SJSA1 (cell line): ENCODE measurements at regions not wholly inside any gene's neighbourhood (a gene's known extent, or its start where the extent isn't known, plus 50 kb on each side); places are given as distances from the start of the nearest gene placed in this dataset.

ENCODE experiments used
- DNase-seq, 2 experiments: peaks; one replicate each; pipeline ENCODE4 v3.0.0-alpha.2; 2015 to 2020; ENCODE audit warnings: low spot score in 2 of 2, low read depth in 1 of 2
- H3K27ac ChIP-seq: fragments of 250-450 bp; sonication (Bioruptor Pico); 2 replicates; pipeline ENCODE4 v1.5.1; 2020; ENCODE audit warnings: mild to moderate bottlenecking, moderate library complexity
- H3K27me3 ChIP-seq: fragments of 250-450 bp; sonication (Bioruptor Pico); replicated peaks from 2 replicates; pipeline ENCODE4 v1.5.1; 2020; ENCODE audit warnings: mild to moderate bottlenecking, moderate library complexity
- H3K36me3 ChIP-seq: fragments of 250-450 bp; sonication (Bioruptor Pico); 2 replicates; pipeline ENCODE4 v1.5.1; 2020; ENCODE audit warnings: mild to moderate bottlenecking
- H3K4me1 ChIP-seq: fragments of 250-450 bp; sonication (Bioruptor Pico); replicated peaks from 2 replicates; pipeline ENCODE4 v1.6.1; 2021; ENCODE audit warnings: mild to moderate bottlenecking
- H3K4me3 ChIP-seq: fragments of 250-450 bp; sonication (Bioruptor Pico); 2 replicates; pipeline ENCODE4 v1.5.1; 2020; ENCODE audit warnings: mild to moderate bottlenecking
- H3K9me3 ChIP-seq: fragments of 250-450 bp; sonication (Bioruptor Pico); replicated peaks from 2 replicates; pipeline ENCODE4 v1.5.1; 2020; ENCODE audit warnings: mild to moderate bottlenecking

DNA sequence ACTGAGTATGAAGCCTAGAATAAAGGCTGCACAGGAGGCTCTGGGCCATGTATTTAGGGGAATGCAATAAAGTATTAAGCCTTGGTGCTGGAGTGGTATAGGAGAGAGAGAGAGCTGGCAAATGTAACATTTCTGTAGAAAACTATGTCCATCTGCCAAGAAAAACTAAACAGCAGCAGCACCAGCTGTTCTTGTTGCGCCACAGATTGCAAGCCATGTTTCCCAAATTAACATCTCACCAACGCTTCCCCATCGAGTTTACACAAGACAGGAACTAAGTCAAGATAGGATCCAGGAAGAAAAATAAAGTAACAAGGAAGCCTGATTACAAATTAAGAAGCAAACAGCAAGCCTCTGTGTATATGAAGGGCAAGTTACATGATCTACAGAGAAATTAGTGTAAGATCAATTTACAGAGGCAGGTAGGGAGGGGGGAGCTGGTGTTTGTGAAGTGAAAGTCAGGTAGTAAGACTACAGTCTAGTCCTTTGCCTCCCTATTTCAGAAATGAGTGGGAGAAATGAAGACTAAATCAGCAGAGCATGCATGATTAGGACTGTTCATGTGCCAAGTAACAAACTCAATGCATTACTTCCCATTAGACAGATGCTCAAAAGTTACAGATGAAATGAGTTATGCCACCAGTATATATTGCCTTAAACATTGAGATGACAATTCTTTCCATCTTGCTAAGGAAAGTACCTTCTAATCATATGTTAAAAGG lies 900.5 kb downstream of the EPHA3 start:
- H3K4me1 ChIP-seq, result peaks cover 9% of the 10 kb centered on the region
- H3K4me3 ChIP-seq, result no peak overlapping the region
- DNase-seq, result no peak
- H3K27ac ChIP-seq, result no peak overlapping the region
- H3K36me3 ChIP-seq, result no peaks in the 10 kb centered on the region
- H3K9me3 ChIP-seq, result no peaks in the 10 kb centered on the region
- H3K27me3 ChIP-seq, result no peaks in the 10 kb centered on the region

DNA sequence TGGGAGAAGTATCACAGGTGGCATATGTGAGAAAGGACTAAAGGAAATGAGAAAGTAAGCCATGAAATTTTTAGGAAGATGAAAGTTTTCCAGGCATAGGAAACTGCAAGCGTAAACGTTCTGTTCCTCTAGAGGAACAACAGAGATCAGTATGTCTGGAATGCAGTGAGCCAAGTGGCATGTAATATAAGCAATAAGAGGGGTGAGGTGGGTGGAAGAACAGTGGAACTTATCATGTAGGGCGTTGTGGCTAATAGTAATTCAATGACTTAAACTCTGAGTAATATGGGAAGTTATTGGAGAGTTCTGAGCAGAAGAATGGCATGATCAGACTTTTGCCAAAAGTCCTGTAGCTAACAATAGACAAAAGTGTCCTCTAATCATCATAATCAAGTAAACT lies 902.9 kb downstream of the EPHA3 start:
- H3K9me3 ChIP-seq, result no peaks in the 10 kb centered on the region
- H3K4me1 ChIP-seq, result peaks cover 10% of the 10 kb centered on the region
- no peaks in the 10 kb centered on the region for H3K27me3 ChIP-seq
- H3K27ac ChIP-seq, result peak overlapping the region; percentile 46
- H3K4me3 ChIP-seq, result no peak overlapping the region
- peak; percentile 45 to 48 for DNase-seq
- H3K36me3 ChIP-seq, result no peaks in the 10 kb centered on the region

DNA sequence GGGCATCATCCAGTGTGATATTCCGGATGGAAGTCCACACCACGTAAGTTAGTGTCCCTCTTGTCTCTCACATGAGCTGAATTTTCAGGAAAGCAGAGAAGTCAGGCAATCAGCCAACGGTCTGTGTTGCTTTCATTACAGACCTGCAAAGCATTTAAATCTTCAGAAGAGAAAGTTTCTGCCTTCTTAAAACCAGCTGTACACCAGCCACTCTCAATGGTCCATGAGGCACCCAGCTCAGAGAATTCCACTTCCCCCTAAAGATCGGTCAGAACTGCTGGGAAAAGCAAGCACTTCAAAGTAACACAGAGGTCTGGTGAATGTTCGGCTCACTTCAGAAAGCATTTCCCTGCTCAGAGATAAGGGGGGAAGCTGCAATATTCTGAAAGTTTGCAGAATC lies 903.7 kb downstream of the EPHA3 start:
- peak overlapping the region; percentile 46; the same call in 1 of the 2 replicates for H3K27ac ChIP-seq

DNA sequence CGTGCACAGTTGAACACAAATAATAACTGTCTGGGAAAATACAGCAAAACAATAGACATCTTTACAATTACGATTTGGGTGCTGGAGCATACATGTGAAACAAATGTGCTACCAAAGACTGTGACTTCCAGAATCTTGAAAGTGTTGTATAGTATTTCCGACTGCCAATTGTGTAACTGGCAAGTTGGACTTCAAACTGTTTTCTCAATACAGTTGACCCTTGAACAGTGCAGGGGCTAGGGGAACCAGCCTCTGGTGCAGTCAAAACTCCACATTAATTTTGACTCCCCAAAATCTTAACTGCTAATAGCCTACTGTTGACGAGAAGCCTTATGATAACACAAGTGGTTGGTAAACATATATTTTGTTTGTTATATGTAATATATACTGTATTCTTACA lies 904.2 kb downstream of the EPHA3 start:
- Histone ChIP-seq H3K4me3 (no peak overlapping the region), H3K4me1 (peaks cover 13% of the 10 kb centered on the region), H3K27me3 (no peaks in the 10 kb centered on the region), H3K9me3 (no peaks in the 10 kb centered on the region), H3K36me3 (no peaks in the 10 kb centered on the region), H3K27ac (no peak overlapping the region)
- DNase-seq, result no peak

More for the DNA sequence above, 903.7 kb downstream of the EPHA3 start:
- no peak overlapping the region for H3K4me3 ChIP-seq
- H3K4me1 ChIP-seq, result peaks cover 13% of the 10 kb centered on the region
- H3K9me3 ChIP-seq, result no peaks in the 10 kb centered on the region
- no peaks in the 10 kb centered on the region for H3K36me3 ChIP-seq
- no peaks in the 10 kb centered on the region for H3K27me3 ChIP-seq
- no peak for DNase-seq

DNA sequence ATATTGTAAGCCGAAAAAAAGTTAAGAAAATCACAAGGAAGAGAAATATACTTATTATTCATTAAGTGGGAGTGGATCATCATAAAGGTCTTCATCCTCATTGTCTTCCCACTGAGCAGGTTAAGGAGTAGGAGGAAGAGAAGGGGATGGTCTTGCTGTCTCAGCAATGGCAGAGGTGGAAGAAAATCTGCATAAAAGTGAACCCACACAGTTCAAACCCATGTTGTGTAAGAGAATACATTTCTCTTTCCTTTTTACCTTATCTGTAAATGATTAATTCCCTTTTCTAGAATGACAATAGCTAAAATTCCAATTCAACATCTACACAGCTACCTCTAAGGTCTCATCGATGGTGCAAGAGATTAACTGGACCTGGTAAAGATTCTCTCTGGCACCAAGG lies 904.6 kb downstream of the EPHA3 start:
- Histone ChIP-seq H3K27ac (no peak overlapping the region), H3K9me3 (no peaks in the 10 kb centered on the region), H3K36me3 (no peaks in the 10 kb centered on the region), H3K4me3 (no peak overlapping the region), H3K27me3 (no peaks in the 10 kb centered on the region), H3K4me1 (peaks cover 13% of the 10 kb centered on the region)
- DNase-seq, result no peak

DNA sequence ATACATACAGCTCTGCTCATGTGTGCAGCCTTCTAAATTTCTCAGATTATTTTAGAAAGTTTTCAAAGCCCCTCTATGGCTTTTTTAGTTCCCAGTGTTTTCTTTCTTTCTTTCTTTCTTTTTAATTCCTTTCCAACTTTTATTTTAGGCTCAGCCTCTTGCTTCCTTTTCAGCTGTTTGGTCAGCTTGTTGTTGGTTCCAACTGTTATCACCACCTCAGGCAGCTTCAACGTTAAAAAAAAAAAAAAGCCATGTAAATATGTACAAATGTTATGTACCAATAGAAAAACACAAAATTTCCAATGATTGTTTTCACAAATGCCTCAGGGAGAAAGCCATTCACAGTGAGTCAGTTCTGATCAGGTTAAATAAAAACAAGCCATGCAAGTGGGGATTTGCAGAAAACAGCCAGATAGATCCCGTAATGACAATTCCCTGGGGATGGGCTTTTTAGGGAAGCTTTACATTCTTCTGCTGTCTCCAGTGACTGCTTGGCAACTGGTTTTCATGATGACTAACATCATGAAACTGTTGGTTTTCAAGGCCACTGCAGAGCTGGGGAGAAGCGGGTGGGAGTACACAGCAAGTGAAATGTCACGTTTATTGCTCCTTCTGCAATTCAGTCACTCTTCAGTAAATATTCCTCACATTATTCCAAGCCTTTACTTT lies 908.4 kb downstream of the EPHA3 start:
- Histone ChIP-seq H3K27ac (peak overlapping the region; percentile 66), H3K9me3 (no peaks in the 10 kb centered on the region), H3K4me3 (no peak overlapping the region), H3K4me1 (peaks cover 9% of the 10 kb centered on the region), H3K27me3 (no peaks in the 10 kb centered on the region), H3K36me3 (no peaks in the 10 kb centered on the region)
- peak; percentile 50 for DNase-seq

DNA sequence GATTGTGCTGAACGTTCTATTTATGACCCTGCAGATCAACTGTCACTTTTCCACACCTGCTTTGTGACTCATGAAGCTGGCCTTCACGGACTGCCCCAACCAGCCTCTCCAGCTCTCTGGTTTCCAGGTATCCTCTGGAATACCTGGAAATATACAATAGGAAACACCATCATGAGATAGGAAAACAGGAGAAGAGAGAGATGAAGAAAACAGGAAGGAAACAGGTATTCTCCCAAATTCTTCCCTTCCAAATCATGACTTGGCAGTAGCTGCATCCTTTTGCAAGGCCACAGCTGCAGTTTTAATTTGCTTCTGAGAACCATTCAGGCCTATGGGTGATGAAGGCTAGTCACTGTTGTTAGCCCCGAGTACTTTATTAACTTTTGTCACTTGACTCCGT lies 909.1 kb downstream of the EPHA3 start:
- H3K9me3 ChIP-seq, result no peaks in the 10 kb centered on the region
- 0 out of 2 replicates have a peak, but pooled peaks cover 4% of the 10 kb centered on the region for H3K4me1 ChIP-seq
- DNase-seq, result no peak
- no peaks in the 10 kb centered on the region for H3K27me3 ChIP-seq
- peak overlapping the region; percentile 66; the same call in 1 of the 2 replicates for H3K27ac ChIP-seq
- no peak overlapping the region for H3K4me3 ChIP-seq
- H3K36me3 ChIP-seq, result no peaks in the 10 kb centered on the region

DNA sequence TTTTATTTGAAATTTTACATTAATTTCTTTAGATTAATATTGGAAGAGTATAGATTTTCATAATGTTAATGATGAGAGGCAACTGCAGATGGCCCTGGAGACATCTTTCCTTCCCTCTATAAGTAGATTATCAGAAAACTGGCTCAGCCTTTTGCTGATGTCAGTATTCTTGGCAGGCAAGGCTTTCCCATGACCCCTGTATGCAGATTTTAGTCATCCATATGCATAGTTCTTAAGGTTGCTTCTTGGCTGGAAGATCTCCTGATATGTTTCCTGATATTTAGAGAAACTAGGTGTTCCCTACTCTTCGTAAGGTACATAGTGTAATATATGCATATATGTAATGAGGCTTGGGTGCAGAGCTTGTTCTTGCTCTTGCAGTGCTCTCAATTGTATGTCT lies 911.4 kb downstream of the EPHA3 start:
- no peaks in the 10 kb centered on the region for H3K9me3 ChIP-seq
- DNase-seq, result no peak

DNA sequence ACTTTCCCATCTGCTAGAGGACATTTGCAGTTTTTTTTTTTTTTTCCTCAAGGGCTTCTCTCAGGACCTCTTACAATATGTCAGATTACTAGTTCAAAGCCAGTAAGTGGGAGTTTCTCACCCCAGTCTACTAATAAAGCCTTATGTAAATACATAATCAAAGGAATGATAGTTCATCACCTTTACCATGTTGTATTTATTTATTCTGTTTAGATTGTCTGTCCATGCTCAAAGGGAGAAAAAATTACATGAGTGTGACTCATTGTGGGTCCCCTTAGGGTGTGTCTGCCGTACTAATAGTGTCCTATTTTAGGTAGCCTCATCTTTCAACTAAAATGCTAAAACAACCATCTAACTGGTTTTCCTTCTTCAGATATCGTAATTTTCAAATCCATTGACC lies 917.6 kb downstream of the EPHA3 start:
- Histone ChIP-seq H3K36me3 (no peaks in the 10 kb centered on the region), H3K27ac (no peak overlapping the region), H3K4me1 (no peaks in the 10 kb centered on the region; the same call in 1 of the 2 replicates), H3K9me3 (no peaks in the 10 kb centered on the region), H3K27me3 (no peaks in the 10 kb centered on the region), H3K4me3 (no peak overlapping the region)
- peak in 1 of 2 experiments; percentile 4 for DNase-seq

More for the DNA sequence above, 911.4 kb downstream of the EPHA3 start:
- Histone ChIP-seq H3K36me3 (no peaks in the 10 kb centered on the region), H3K4me1 (0 out of 2 replicates have a peak, but pooled peaks cover 4% of the 10 kb centered on the region), H3K27me3 (no peaks in the 10 kb centered on the region), H3K4me3 (no peak overlapping the region), H3K27ac (no peak overlapping the region)

DNA sequence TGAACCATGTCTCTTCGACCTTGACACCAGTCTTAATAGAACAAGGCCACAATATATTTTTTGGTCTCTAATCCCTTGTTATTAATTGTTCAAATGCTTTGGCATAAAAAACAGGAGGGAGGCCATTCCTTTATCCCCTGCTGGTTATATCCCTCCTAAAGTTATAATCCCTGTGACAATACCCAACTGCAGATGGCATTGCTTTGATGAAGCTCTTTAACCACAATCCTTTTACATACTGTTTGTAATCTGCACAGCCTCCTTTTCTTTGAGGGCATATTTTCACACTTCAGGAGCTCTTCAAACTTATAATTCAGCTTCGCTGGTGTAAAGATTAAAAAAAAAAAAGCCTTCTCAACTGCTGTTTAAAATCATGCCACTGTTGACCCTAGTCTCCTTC lies 919.0 kb downstream of the EPHA3 start:
- H3K4me1 ChIP-seq, result no peaks in the 10 kb centered on the region; the same call in 1 of the 2 replicates
- no peak overlapping the region for H3K4me3 ChIP-seq

DNA sequence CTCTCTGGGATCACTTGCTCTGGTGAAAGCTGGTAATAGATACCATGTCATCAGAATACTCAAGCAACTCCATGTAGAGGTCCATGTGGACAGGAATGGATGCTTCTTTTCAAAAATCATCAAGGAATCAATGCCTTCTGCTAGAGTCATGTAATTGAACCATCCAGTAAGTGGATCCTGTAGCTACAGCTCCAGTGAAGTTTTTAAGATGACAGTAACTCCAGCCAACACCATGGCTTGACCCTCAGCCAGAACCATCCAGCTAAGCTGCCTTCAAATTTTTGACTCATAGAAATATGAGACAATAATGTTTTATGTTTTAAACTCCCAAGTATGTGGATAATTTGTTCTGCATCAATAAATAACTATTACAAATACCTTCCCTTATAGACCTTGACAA lies 923.7 kb downstream of the EPHA3 start:
- no peak for DNase-seq
- Histone ChIP-seq H3K4me3 (no peak overlapping the region), H3K36me3 (no peaks in the 10 kb centered on the region), H3K9me3 (no peaks in the 10 kb centered on the region), H3K4me1 (no peaks in the 10 kb centered on the region), H3K27me3 (no peaks in the 10 kb centered on the region), H3K27ac (no peak overlapping the region)

More for the DNA sequence above, 919.0 kb downstream of the EPHA3 start:
- Histone ChIP-seq H3K27me3 (no peaks in the 10 kb centered on the region), H3K27ac (no peak overlapping the region), H3K36me3 (no peaks in the 10 kb centered on the region), H3K9me3 (no peaks in the 10 kb centered on the region)
- DNase-seq, result no peak

DNA sequence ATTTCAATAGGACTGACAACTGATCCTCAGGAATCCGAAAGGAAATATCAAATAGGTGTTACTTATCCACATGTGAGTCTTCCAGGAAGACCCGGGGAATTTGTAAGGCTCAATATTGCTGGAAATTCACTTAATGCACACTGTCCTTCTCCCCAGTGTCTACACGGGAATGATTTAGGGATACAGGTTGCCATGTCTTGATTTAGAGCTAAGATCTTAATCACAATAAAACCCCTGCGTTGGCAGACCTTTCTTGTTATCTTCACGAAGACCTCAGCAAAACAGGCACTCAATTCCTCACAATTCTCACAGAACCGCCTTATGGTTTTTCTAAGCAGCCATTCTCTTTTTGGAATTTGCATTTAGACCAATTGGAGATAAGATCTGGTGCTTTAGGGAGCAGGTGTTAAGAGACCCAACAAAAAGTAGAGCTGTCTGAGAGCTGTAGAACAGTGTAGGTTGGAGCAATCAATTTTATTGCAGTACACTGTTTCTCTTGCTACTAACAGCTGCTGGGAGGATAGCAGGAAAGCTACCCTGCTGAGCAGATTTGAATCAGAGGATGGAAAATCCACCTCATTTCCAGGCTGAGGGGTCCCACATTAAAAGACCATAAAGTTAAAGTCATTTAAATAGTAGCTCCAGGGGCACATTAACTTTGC lies 925.7 kb downstream of the EPHA3 start:
- Histone ChIP-seq H3K27me3 (no peaks in the 10 kb centered on the region), H3K4me3 (no peak overlapping the region), H3K9me3 (no peaks in the 10 kb centered on the region), H3K27ac (no peak overlapping the region), H3K36me3 (no peaks in the 10 kb centered on the region), H3K4me1 (no peaks in the 10 kb centered on the region)
- no peak for DNase-seq

DNA sequence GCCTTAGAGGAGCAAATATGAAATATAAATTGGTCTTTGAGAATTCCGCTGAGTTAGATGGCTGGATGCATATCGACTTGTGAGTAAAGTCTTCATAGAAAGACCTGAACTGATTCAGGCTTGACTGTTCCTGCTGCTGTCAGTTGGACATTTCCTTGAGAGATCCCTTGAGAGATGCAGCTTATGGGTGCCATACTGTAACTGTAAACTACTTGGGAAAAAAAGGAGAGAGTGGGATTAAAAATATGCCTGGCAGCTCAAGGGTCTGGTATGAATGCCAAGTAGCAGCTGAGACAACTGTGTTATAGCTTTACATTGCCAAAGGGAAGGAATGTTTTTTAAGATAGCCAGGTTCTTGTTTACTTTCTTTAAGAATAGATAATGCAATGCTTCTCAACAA lies 926.6 kb downstream of the EPHA3 start:
- H3K36me3 ChIP-seq, result no peaks in the 10 kb centered on the region
- H3K4me1 ChIP-seq, result no peaks in the 10 kb centered on the region
- H3K9me3 ChIP-seq, result no peaks in the 10 kb centered on the region
- no peak overlapping the region for H3K4me3 ChIP-seq
- no peak overlapping the region for H3K27ac ChIP-seq
- DNase-seq, result no peak
- no peaks in the 10 kb centered on the region for H3K27me3 ChIP-seq

DNA sequence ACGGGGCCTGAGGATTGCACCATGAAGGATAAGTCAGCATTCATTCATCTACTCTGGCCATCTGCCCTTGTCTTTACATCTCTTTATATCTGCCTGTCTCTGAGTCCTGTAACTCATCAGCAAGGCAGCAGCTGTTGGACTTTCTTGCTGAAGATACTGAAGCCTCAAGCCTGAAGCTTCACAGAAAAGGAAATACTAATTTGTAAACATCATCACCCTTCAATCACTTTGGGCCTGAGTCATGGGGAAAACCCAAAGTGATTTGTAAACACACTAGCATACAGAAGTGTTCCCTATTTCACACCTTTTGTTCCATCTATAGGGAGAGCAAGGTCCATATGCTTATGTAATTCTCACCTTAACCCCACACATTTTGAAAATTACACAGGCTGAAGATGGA lies 928.2 kb downstream of the EPHA3 start:
- H3K36me3 ChIP-seq, result no peaks in the 10 kb centered on the region
- no peaks in the 10 kb centered on the region for H3K9me3 ChIP-seq
- no peaks in the 10 kb centered on the region for H3K4me1 ChIP-seq
- H3K4me3 ChIP-seq, result no peak overlapping the region
- no peak for DNase-seq
- H3K27ac ChIP-seq, result no peak overlapping the region
- H3K27me3 ChIP-seq, result no peaks in the 10 kb centered on the region
